HepG2 (cell line): ENCODE measurements at regions not wholly inside any gene's neighbourhood (a gene's known extent, or its start where the extent isn't known, plus 50 kb on each side); places are given as distances from the start of the nearest gene placed in this dataset.

ENCODE experiments used
- ATAC-seq: fragments of 200-7000 bp; cut with Tn5 transposase; 3 replicates; pipeline ENCODE4 v1.9.1; 2020; ENCODE audit warnings: mild to moderate bottlenecking, moderate library complexity
- BruUV-seq: library from RNA; stranded (reverse); fragments of 400-500 nt; replicated peaks from 2 replicates; lab custom pipeline; 2021; lab: Mats Ljungman, UMichigan
- CTCF ChIA-PET: fragments of 300-600 bp; formaldehyde crosslinking; extraction: SDS; loops from one replicate; lab custom pipeline; 2021; ENCODE audit warnings: low total read pairs, inconsistent platforms, low intra/inter-chr PET ratio; lab: Yijun Ruan, JAX
- POLR2A ChIA-PET: fragments of 350-600 bp; sonication (Branson Sonifier 250); formaldehyde crosslinking; loops from one replicate; lab custom pipeline; 2020; ENCODE audit warnings: antibody characterized with exemption, inconsistent platforms; lab: Yijun Ruan, JAX
- DNase-seq: peaks from one replicate; pipeline ENCODE4 v3.0.0-alpha.2; 2015; ENCODE audit warnings: low spot score
- FAIRE-seq: peaks from 3 replicates; lab custom pipeline; 2011; peaks lifted over from hg19 to GRCh38; lab: Jason Lieb, UNC
- H2AFZ ChIP-seq: one replicate; pipeline ENCODE4 v1.6.1; 2011; ENCODE audit warnings: low read length, inconsistent platforms
- H3K27ac ChIP-seq: fragments of 300-600 bp; 3 replicates; pipeline ENCODE4 v1.8.0; 2011; ENCODE audit warnings: mixed run types, mild to moderate bottlenecking, mixed read lengths, low read length, inconsistent platforms; ENCODE audit not compliant: insufficient read depth; ENCODE audit errors: extremely low read length
- H3K27me3 ChIP-seq, 2 experiments: fragments of 200-600 bp in 1 of 2; 2 replicates in 1 of 2; 3 replicates in 1 of 2; pipeline versions ENCODE4 v1.6.0 to v1.8.0; 2011; ENCODE audit warnings: low read length in 2 of 2, mild to moderate bottlenecking in 2 of 2, moderate library complexity in 2 of 2, inconsistent platforms in 1 of 2; ENCODE audit not compliant: insufficient read depth in 2 of 2, control insufficient read depth in 1 of 2
- H3K36me3 ChIP-seq, 2 experiments: fragments of 200-600 bp in 1 of 2; replicated peaks in 1 of 2; 2 replicates in 1 of 2; 3 replicates in 1 of 2; pipeline versions ENCODE4 v1.5.1 to v1.8.0; 2011; ENCODE audit warnings: low read length in 2 of 2, inconsistent platforms in 1 of 2; ENCODE audit not compliant: insufficient read depth in 2 of 2, control insufficient read depth in 1 of 2
- H3K4me1 ChIP-seq: 2 replicates; pipeline ENCODE4 v1.5.1; 2012; ENCODE audit warnings: low read length, inconsistent platforms; ENCODE audit not compliant: insufficient read depth
- H3K4me2 ChIP-seq: 2 replicates; pipeline ENCODE4 v1.6.0; 2011; ENCODE audit warnings: low read depth, low read length, inconsistent platforms
- H3K4me3 ChIP-seq, 3 experiments: fragments of 200-600 bp in 1 of 3; sonication (generic), shearing (Covaris generic) in 1 of 3; replicated peaks in 1 of 3; 2 replicates each; pipeline ENCODE4 v1.5.1; 2011 to 2016; ENCODE audit warnings: low read length in 3 of 3, inconsistent platforms in 2 of 3, low read depth in 2 of 3, mild to moderate bottlenecking in 2 of 3, control low read depth in 1 of 3, mixed read lengths in 1 of 3; ENCODE audit not compliant: insufficient read depth in 1 of 3
- H3K79me2 ChIP-seq: one replicate; pipeline ENCODE4 v1.6.1; 2011; ENCODE audit warnings: low read length, inconsistent platforms; ENCODE audit not compliant: insufficient read depth
- H3K9ac ChIP-seq: 2 replicates; pipeline ENCODE4 v1.6.0; 2011; ENCODE audit warnings: mild to moderate bottlenecking, low read depth, low read length, inconsistent platforms; ENCODE audit not compliant: insufficient read depth
- H3K9me3 ChIP-seq: 2 replicates; pipeline ENCODE4 v1.5.1; 2012; ENCODE audit warnings: mild to moderate bottlenecking, low read length
- H4K20me1 ChIP-seq: 2 replicates; pipeline ENCODE4 v1.6.0; 2011; ENCODE audit warnings: inconsistent platforms, mild to moderate bottlenecking, low read length, moderate library complexity; ENCODE audit not compliant: insufficient read depth
- HES4 ChIP-seq: sonication (generic); formaldehyde crosslinking; IDR thresholded peaks from 2 replicates; pipeline ENCODE4 v1.9.0; 2021; ENCODE audit warnings: mild to moderate bottlenecking, missing genetic modification reagents, borderline replicate concordance
- KIAA2018 ChIP-seq: sonication (generic); formaldehyde crosslinking; IDR thresholded peaks from 2 replicates; pipeline ENCODE4 v1.5.0; 2020; ENCODE audit warnings: mild to moderate bottlenecking, missing genetic modification reagents, borderline replicate concordance
- MED1 ChIP-seq: sonication (generic); formaldehyde crosslinking; IDR thresholded peaks from 2 replicates; pipeline ENCODE4 v1.4.0; 2020; ENCODE audit warnings: missing genetic modification reagents
- NFRKB ChIP-seq: fragments of 450-650 bp; IDR thresholded peaks from 2 replicates; pipeline ENCODE4 v1.6.1; 2017
- SNRNP70 ChIP-seq: fragments of 200-400 bp; formaldehyde crosslinking; IDR thresholded peaks from 2 replicates; pipeline ENCODE4 v1.6.1; 2017; ENCODE audit warnings: mild to moderate bottlenecking, low read depth, low read length, moderate library complexity
- WGBS: methylation state at CpG from one replicate; pipeline ENCODE4 v1.1.6; 2017; ENCODE audit warnings: low lambda C conversion rate; 5-methylcytosine and 5-hydroxymethylcytosine counted together
- in situ Hi-C: cut with HindIII; loops from 2 replicates; pipeline ENCODE4 v1.10.0; 2017; ENCODE audit warnings: low pct_unique_long_range_greater_than_20kb; ENCODE audit not compliant: extremely low pct_ligation_motif_present
- intact Hi-C: fragments of 100-400 bp; cut with micrococcal nuclease; formaldehyde crosslinking; loops from one replicate; pipeline ENCODE4 v1.10.0; 2022; ENCODE audit not compliant: unreplicated experiment
- TF ChIP-seq, protein P1 (sequence below): sonication (generic); formaldehyde crosslinking; IDR thresholded peaks from 2 replicates; pipeline ENCODE4 v1.5.0; 2020; ENCODE audit warnings: missing genetic modification reagents, mild to moderate bottlenecking, borderline replicate concordance

GRCh38 chr15:62449638-62450037 lies 284.6 kb upstream of the C2CD4B start:
- Histone ChIP-seq H3K27me3 (no peaks in the 10 kb centered on the region), H4K20me1 (no peaks in the 10 kb centered on the region), H3K36me3 (no peaks in the 10 kb centered on the region), H3K9me3 (no peaks in the 10 kb centered on the region), H3K4me3 (no peak overlapping the region), H3K9ac (no peak overlapping the region), H2AFZ (no peak overlapping the region), H3K4me1 (peaks cover 15% of the 10 kb centered on the region), H3K79me2 (no peaks in the 10 kb centered on the region), H3K27ac (no peak overlapping the region), H3K4me2 (no peak overlapping the region)
- intact Hi-C loops: no loop called here
- no peak for ATAC-seq
- no peak for DNase-seq
- POLR2A ChIA-PET: no interaction called here
- no TSS peak for BruUV-seq
- no peak for FAIRE-seq
- 83% methylated on average over 1 of the region's 1 CpG for WGBS
- in situ Hi-C loops: no loop called here
- TF ChIP-seq SNRNP70 (no peak), HES4 (CRISPR knock-in tag) (no peak), MED1 (CRISPR knock-in tag) (no peak), NFRKB (no peak), KIAA2018 (no peak)
- TF ChIP-seq, protein P1, sequence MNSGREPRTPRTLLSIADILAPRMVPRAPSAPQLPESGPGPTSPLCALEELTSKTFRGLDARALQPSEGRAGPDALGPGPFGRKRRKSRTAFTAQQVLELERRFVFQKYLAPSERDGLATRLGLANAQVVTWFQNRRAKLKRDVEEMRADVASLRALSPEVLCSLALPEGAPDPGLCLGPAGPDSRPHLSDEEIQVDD: no peak
- CTCF ChIA-PET: no interaction called here
